Loucy (cell line): ENCODE measurements at regions not wholly inside any gene's neighbourhood (a gene's known extent, or its start where the extent isn't known, plus 50 kb on each side); places are given as distances from the start of the nearest gene placed in this dataset.

ENCODE experiments used
- H2AFZ ChIP-seq: fragments of 200-600 bp; sonication (generic); 2 replicates; pipeline ENCODE4 v1.6.0; 2016; ENCODE audit warnings: antibody characterized with exemption, mild to moderate bottlenecking, low read length, moderate library complexity
- H3F3A ChIP-seq: fragments of 200-600 bp; 2 replicates; pipeline ENCODE4 v1.6.0; 2016; ENCODE audit warnings: antibody characterized with exemption, low read depth, mild to moderate bottlenecking
- H3K27me3 ChIP-seq: fragments of 200-600 bp; sonication (generic); 2 replicates; pipeline ENCODE4 v1.6.1; 2014; ENCODE audit warnings: low read length, mild to moderate bottlenecking; ENCODE audit not compliant: insufficient read depth, poor library complexity, severe bottlenecking
- H3K36me3 ChIP-seq: fragments of 200-600 bp; sonication (generic); 2 replicates; pipeline ENCODE4 v1.6.1; 2016; ENCODE audit warnings: low read length; ENCODE audit not compliant: insufficient read depth
- H3K4me1 ChIP-seq: fragments of 200-600 bp; sonication (generic); 2 replicates; pipeline ENCODE4 v1.5.1; 2014; ENCODE audit warnings: low read length, mild to moderate bottlenecking; ENCODE audit not compliant: insufficient read depth, poor library complexity, severe bottlenecking
- H3K4me2 ChIP-seq: fragments of 200-600 bp; sonication (generic); 2 replicates; pipeline ENCODE4 v1.6.0; 2014; ENCODE audit warnings: antibody characterized with exemption, low read length, low read depth, mild to moderate bottlenecking; ENCODE audit not compliant: poor library complexity, severe bottlenecking
- H3K4me3 ChIP-seq: fragments of 200-600 bp; sonication (generic); 2 replicates; pipeline ENCODE4 v1.5.1; 2014; ENCODE audit warnings: low read length, mild to moderate bottlenecking, mixed read lengths; ENCODE audit not compliant: poor library complexity, severe bottlenecking
- H3K79me2 ChIP-seq: fragments of 200-600 bp; sonication (generic); 2 replicates; pipeline ENCODE4 v1.6.1; 2014; ENCODE audit warnings: low read length; ENCODE audit not compliant: insufficient read depth
- H3K9ac ChIP-seq: fragments of 200-600 bp; sonication (generic); 2 replicates; pipeline ENCODE4 v1.6.0; 2014; ENCODE audit warnings: mild to moderate bottlenecking, low read depth, low read length, moderate library complexity; ENCODE audit not compliant: poor library complexity, severe bottlenecking
- H3K9me2 ChIP-seq: fragments of 200-600 bp; sonication (generic); replicated peaks from 2 replicates; pipeline ENCODE4 v1.6.1; 2016; ENCODE audit warnings: low read depth, low read length, mixed read lengths
- H3K9me3 ChIP-seq: fragments of 200-600 bp; sonication (generic); 2 replicates; pipeline ENCODE4 v1.6.1; 2014; ENCODE audit warnings: mild to moderate bottlenecking, antibody characterized with exemption, low read length, low read depth; ENCODE audit not compliant: insufficient read depth
- H4K20me1 ChIP-seq: fragments of 200-600 bp; sonication (generic); 2 replicates; pipeline ENCODE4 v1.6.0; 2014; ENCODE audit warnings: antibody characterized with exemption, low read length, mild to moderate bottlenecking; ENCODE audit not compliant: insufficient read depth, poor library complexity, severe bottlenecking
- CTCF ChIP-seq: fragments of 200-600 bp; sonication (generic); conservative IDR thresholded peaks from 2 replicates; pipeline ENCODE4 v1.5.1; 2014; ENCODE audit warnings: mild to moderate bottlenecking, antibody characterized with exemption, low read length
- EZH2phosphoT487 ChIP-seq: fragments of 200-600 bp; IDR thresholded peaks from 2 replicates; pipeline ENCODE4 v1.6.1; 2018; ENCODE audit warnings: antibody characterized with exemption, mild to moderate bottlenecking, moderate library complexity, borderline replicate concordance

GRCh38 chr17:74149597-74150427 is 53.7 kb upstream of the RPL38 start:
- TF ChIP-seq CTCF (no peak), EZH2phosphoT487 (no peak)
- Histone ChIP-seq H3K4me3 (no peak overlapping the region), H3K79me2 (no peaks in the 10 kb centered on the region)

DNA sequence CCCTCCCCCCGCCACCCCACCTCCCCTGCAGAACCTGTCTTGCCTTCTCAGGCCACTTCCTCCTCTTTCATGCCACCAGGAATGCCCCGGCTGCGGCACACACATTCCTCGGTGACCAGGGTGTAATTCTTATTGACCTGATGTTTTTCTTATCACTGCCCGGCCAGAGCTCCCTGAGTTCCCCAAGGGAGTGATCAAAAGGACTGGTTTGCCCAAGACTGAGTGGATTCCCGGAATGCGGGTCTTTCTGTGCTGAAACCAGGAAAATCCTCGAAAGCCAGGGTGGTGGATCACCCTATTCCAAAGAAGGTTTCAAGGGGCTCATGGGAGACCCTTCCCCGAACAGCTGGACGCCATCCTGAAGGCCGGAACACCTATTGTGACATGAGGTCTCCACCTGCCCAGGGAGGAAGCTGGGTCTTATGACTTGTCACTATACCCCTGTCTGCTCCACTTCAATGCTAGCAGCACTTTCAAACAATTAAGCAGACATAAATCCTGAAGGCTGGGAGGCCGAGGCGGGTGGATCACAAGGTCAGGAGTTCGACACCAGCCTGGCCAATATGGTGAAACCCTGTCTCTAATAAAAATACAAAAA is 53.0 kb upstream of the RPL38 start:
- Histone ChIP-seq H3K9me3 (no peaks in the 10 kb centered on the region), H3K4me2 (no peak overlapping the region), H3F3A (no peaks in the 10 kb centered on the region), H3K9me2 (no peaks in the 10 kb centered on the region), H3K9ac (no peak overlapping the region), H4K20me1 (no peaks in the 10 kb centered on the region), H3K36me3 (no peaks in the 10 kb centered on the region), H3K4me3 (no peak overlapping the region), H3K4me1 (no peaks in the 10 kb centered on the region), H3K79me2 (no peaks in the 10 kb centered on the region), H2AFZ (no peak overlapping the region), H3K27me3 (no peaks in the 10 kb centered on the region)
- TF ChIP-seq CTCF (no peak), EZH2phosphoT487 (no peak)

More at GRCh38 chr17:74149597-74150427, 53.7 kb upstream of the RPL38 start:
- Histone ChIP-seq H3K36me3 (no peaks in the 10 kb centered on the region), H3K27me3 (no peaks in the 10 kb centered on the region), H3K9me2 (no peaks in the 10 kb centered on the region), H3F3A (no peaks in the 10 kb centered on the region), H3K9ac (no peak overlapping the region), H3K4me2 (no peak overlapping the region), H3K4me1 (no peaks in the 10 kb centered on the region), H3K9me3 (no peaks in the 10 kb centered on the region), H2AFZ (no peak overlapping the region), H4K20me1 (no peaks in the 10 kb centered on the region)

GRCh38 chr17:74151551-74152315 is 51.7 kb upstream of the RPL38 start:
- H3K79me2 ChIP-seq = no peaks in the 10 kb centered on the region
- H4K20me1 ChIP-seq = no peaks in the 10 kb centered on the region
- H3K36me3 ChIP-seq = no peaks in the 10 kb centered on the region
- no peak overlapping the region for H2AFZ ChIP-seq
- H3K4me2 ChIP-seq = no peak overlapping the region
- no peaks in the 10 kb centered on the region for H3K9me3 ChIP-seq
- no peak overlapping the region for H3K4me3 ChIP-seq
- no peaks in the 10 kb centered on the region for H3K4me1 ChIP-seq
- no peak overlapping the region for H3K9ac ChIP-seq
- H3F3A ChIP-seq = no peaks in the 10 kb centered on the region
- H3K27me3 ChIP-seq = no peaks in the 10 kb centered on the region
- H3K9me2 ChIP-seq = no peaks in the 10 kb centered on the region
- TF ChIP-seq CTCF = no peak
- no peak for TF ChIP-seq EZH2phosphoT487
